A549 (cell line): ENCODE measurements at regions not wholly inside any gene's neighbourhood (a gene's known extent, or its start where the extent isn't known, plus 50 kb on each side); places are given as distances from the start of the nearest gene placed in this dataset.

Experiments used
- ATAC-seq, 2 experiments: fragments of 200-7000 bp in 1 of 2; fragments of >200 bp in 1 of 2; cut with Nextera tagmentation in 1 of 2; cut with Tn5 transposase in 1 of 2; 3 replicates each; pipeline versions ENCODE4 v1.8.0 to v1.9.1; 2018 to 2020; ENCODE audit warnings: mild to moderate bottlenecking in 1 of 2, moderate library complexity in 1 of 2
- CTCF ChIA-PET: fragments of 300-600 bp; sonication (Branson Sonifier 250); formaldehyde crosslinking; extraction: SDS; loops from one replicate; lab custom pipeline; 2021; ENCODE audit warnings: antibody characterized with exemption, inconsistent platforms; lab: Yijun Ruan, JAX
- POLR2A ChIA-PET: fragments of 350-600 bp; formaldehyde crosslinking; extraction: SDS; loops from one replicate; lab custom pipeline; 2021; ENCODE audit warnings: antibody characterized with exemption, inconsistent platforms; lab: Yijun Ruan, JAX
- DNase-seq, 2 experiments: peaks; one replicate each; pipeline versions ENCODE4 v3.0.0 to v3.0.0-alpha.2; 2011 to 2016; ENCODE audit warnings: low read depth in 1 of 2, low spot score in 1 of 2
- FAIRE-seq: peaks from 2 replicates; lab custom pipeline; 2011; peaks lifted over from hg19 to GRCh38; lab: Jason Lieb, UNC
- H3K27ac ChIP-seq, 2 experiments: fragments of >200 bp; sonication (Bioruptor Twin); formaldehyde crosslinking; 3 replicates each; pipeline ENCODE4 v1.5.1; 2016 to 2017
- H3K4me1 ChIP-seq: fragments of >200 bp; sonication (Bioruptor Twin); formaldehyde crosslinking; 3 replicates; pipeline ENCODE4 v1.6.1; 2016
- H3K4me2 ChIP-seq: fragments of >200 bp; sonication (Bioruptor Twin); formaldehyde crosslinking; 3 replicates; pipeline ENCODE4 v1.6.1; 2016
- H3K4me3 ChIP-seq: fragments of >200 bp; sonication (Bioruptor Twin); formaldehyde crosslinking; 3 replicates; pipeline ENCODE4 v1.5.1; 2016
- H3K9me3 ChIP-seq: fragments of >200 bp; sonication (Bioruptor Twin); formaldehyde crosslinking; 3 replicates; pipeline ENCODE4 v1.6.1; 2016
- ATOH8 ChIP-seq: fragments of 250-450 bp; sonication (Bioruptor Pico); IDR thresholded peaks from 2 replicates; pipeline ENCODE4 v1.5.0; 2020; ENCODE audit warnings: low read depth, mild to moderate bottlenecking, moderate library complexity
- BHLHE40 ChIP-seq: IDR thresholded peaks from 2 replicates; pipeline ENCODE4 v1.6.1; 2012; ENCODE audit warnings: low read depth, low read length, inconsistent platforms
- CBX2 ChIP-seq: fragments of 200-600 bp; sonication (generic); IDR thresholded peaks from 2 replicates; pipeline ENCODE4 v1.6.1; 2016; ENCODE audit warnings: low read depth, mild to moderate bottlenecking, borderline replicate concordance
- CBX8 ChIP-seq: fragments of 200-600 bp; sonication (generic); IDR thresholded peaks from 2 replicates; pipeline ENCODE4 v1.6.1; 2016
- CHD2 ChIP-seq: fragments of 150-350 bp; IDR thresholded peaks from 2 replicates; pipeline ENCODE4 v1.6.1; 2014; ENCODE audit warnings: low read length; ENCODE audit not compliant: partially characterized antibody
- E2F6 ChIP-seq: IDR thresholded peaks from 2 replicates; pipeline ENCODE4 v1.6.1; 2012; ENCODE audit warnings: low read depth, borderline replicate concordance
- EHF ChIP-seq: fragments of 250-450 bp; sonication (Bioruptor Pico); IDR thresholded peaks from 2 replicates; pipeline ENCODE4 v1.5.0; 2020; ENCODE audit warnings: mild to moderate bottlenecking
- EP300 ChIP-seq, 2 experiments: fragments of >200 bp; sonication (Bioruptor Twin); formaldehyde crosslinking; IDR thresholded peaks; 2 replicates in 1 of 2; 3 replicates in 1 of 2; pipeline ENCODE4 v1.6.1; 2016 to 2017
- GATA3 ChIP-seq: IDR thresholded peaks from 2 replicates; pipeline ENCODE4 v1.6.1; 2012; ENCODE audit warnings: borderline replicate concordance
- HDAC2 ChIP-seq: fragments of 200-600 bp; sonication (generic); IDR thresholded peaks from 2 replicates; pipeline ENCODE4 v1.6.1; 2016
- HES2 ChIP-seq: fragments of >200 bp; sonication (Bioruptor Twin); formaldehyde crosslinking; IDR thresholded peaks from 2 replicates; pipeline ENCODE4 v1.6.1; 2016
- JUN ChIP-seq, 2 experiments: fragments of >200 bp; sonication (Bioruptor Twin); formaldehyde crosslinking; IDR thresholded peaks; 2 replicates in 1 of 2; 3 replicates in 1 of 2; pipeline ENCODE4 v1.6.1; 2016 to 2017
- JUNB ChIP-seq: fragments of >200 bp; sonication (Bioruptor Twin); formaldehyde crosslinking; IDR thresholded peaks from 2 replicates; pipeline ENCODE4 v1.6.1; 2016
- MAX ChIP-seq: IDR thresholded peaks from 2 replicates; pipeline ENCODE4 v1.6.1; 2012
- NPAS2 ChIP-seq: fragments of 250-450 bp; sonication (Bioruptor Pico); IDR thresholded peaks from 2 replicates; pipeline ENCODE4 v1.8.0; 2022; ENCODE audit warnings: mild to moderate bottlenecking, moderate library complexity, borderline replicate concordance
- NR3C1 ChIP-seq: fragments of >200 bp; sonication (Bioruptor Twin); formaldehyde crosslinking; IDR thresholded peaks from 3 replicates; pipeline ENCODE4 v1.6.1; 2017
- SREBF2 ChIP-seq: fragments of 450-650 bp; IDR thresholded peaks from 2 replicates; pipeline ENCODE4 v1.6.1; 2014; ENCODE audit warnings: mild to moderate bottlenecking, moderate library complexity
- TP53 ChIP-seq: fragments of 250-450 bp; sonication (Bioruptor Pico); IDR thresholded peaks from 2 replicates; pipeline ENCODE4 v1.5.0; 2021; ENCODE audit warnings: mild to moderate bottlenecking, moderate library complexity
- ZFP36 ChIP-seq: fragments of 450-650 bp; IDR thresholded peaks from 2 replicates; pipeline ENCODE4 v1.6.1; 2014; ENCODE audit warnings: borderline replicate concordance; ENCODE audit not compliant: partially characterized antibody
- ZNF302 ChIP-seq: fragments of 250-450 bp; sonication (Bioruptor Pico); IDR thresholded peaks from 2 replicates; pipeline ENCODE4 v1.9.0; 2021; ENCODE audit warnings: inconsistent platforms, mild to moderate bottlenecking, moderate library complexity
- WGBS: methylation state at CpG from one replicate; pipeline ENCODE4 v1.1.6; 2017; ENCODE audit errors: missing lambda C conversion rate; 5-methylcytosine and 5-hydroxymethylcytosine counted together

GRCh38 chr7:46208635-46209525, 287.8 kb upstream of the IGFBP3 start:
- CTCF ChIA-PET: interaction anchor here (0.7 to 1.1 kb wide), 3 partner anchors 10 to 286 kb away, joined by 3 to 4 read pairs (median 3); no protein-coding TSS in a partner anchor
- 69% methylated on average over 9 of the region's 12 CpGs for WGBS
- TF ChIP-seq EP300 (IDR thresholded peaks at IDR 0.05) (no peak), CBX2 (no peak), SREBF2 (no peak), EHF (CRISPR knock-in tag) (no peak), ZNF302 (no peak), NR3C1 (no peak), HDAC2 (no peak), GATA3 (no peak), TP53 (CRISPR knock-in tag) (no peak)

GRCh38 chr7:46207931-46208634, 287.0 kb upstream of the IGFBP3 start:
- 53% methylated on average over 5 of the region's 5 CpGs for WGBS
- CTCF ChIA-PET: interaction anchor here (1.1 kb wide), 1 partner anchor 17 kb away, joined by 3 read pairs; no protein-coding TSS in a partner anchor
- H3K4me3 ChIP-seq: no peak overlapping the region
- no peaks in the 10 kb centered on the region for H3K9me3 ChIP-seq
- no peak for FAIRE-seq
- DNase-seq: no peak
- no peak overlapping the region for H3K27ac ChIP-seq
- ATAC-seq: no peak
- peaks cover 7% of the 10 kb centered on the region; the same call in 1 of the 3 replicates for H3K4me1 ChIP-seq
- POLR2A ChIA-PET: no interaction called here
- TF ChIP-seq CBX8 (no peak), NPAS2 (CRISPR knock-in tag) (no peak), SREBF2 (no peak), ATOH8 (CRISPR knock-in tag) (no peak)
- no peak overlapping the region for H3K4me2 ChIP-seq

More at GRCh38 chr7:46208635-46209525, 287.8 kb upstream of the IGFBP3 start:
- no peak for FAIRE-seq
- Histone ChIP-seq H3K27ac (peak overlapping the region in 1 of 2 experiments; percentile 18; a peak in 1 of 6 replicates), H3K9me3 (no peaks in the 10 kb centered on the region), H3K4me1 (peaks cover 7% of the 10 kb centered on the region; the same call in 1 of the 3 replicates), H3K4me2 (no peak overlapping the region), H3K4me3 (no peak overlapping the region)
- DNase-seq: no peak
- no peak for ATAC-seq
- POLR2A ChIA-PET: no interaction called here

- H3K4me2 ChIP-seq: no peak overlapping the region
- no peak overlapping the region for H3K27ac ChIP-seq
- 61% methylated on average over 4 of the region's 4 CpGs for WGBS
- peaks cover 7% of the 10 kb centered on the region; the same call in 1 of the 3 replicates for H3K4me1 ChIP-seq
- FAIRE-seq (no peak), ATAC-seq (no peak; a peak in 1 of 6 replicates), DNase-seq (no peak)
- CTCF ChIA-PET: no interaction called here
- H3K4me3 ChIP-seq: no peak overlapping the region
- H3K9me3 ChIP-seq: no peaks in the 10 kb centered on the region
- POLR2A ChIA-PET: no interaction called here
- TF ChIP-seq JUN (IDR thresholded peaks at IDR 0.05) (no peak), HES2 (no peak), MAX (no peak), NR3C1 (no peak), CHD2 (no peak), JUNB (no peak), E2F6 (no peak), SREBF2 (no peak), NPAS2 (CRISPR knock-in tag) (no peak), ZFP36 (no peak), BHLHE40 (no peak)
These were observed 285.5 kb upstream of the IGFBP3 start for GRCh38 chr7:46206476-46207060.
